GM12878 (cell line): ENCODE measurements at regions not wholly inside any gene's neighbourhood (a gene's known extent, or its start where the extent isn't known, plus 50 kb on each side); places are given as distances from the start of the nearest gene placed in this dataset.

ENCODE experiments used
- ATAC-seq: fragments of 200-7000 bp; cut with Tn5 transposase; 3 replicates; pipeline ENCODE4 v1.9.1; 2020; ENCODE audit warnings: mild to moderate bottlenecking, moderate library complexity
- BruUV-seq: library from RNA; stranded (reverse); fragments of 400-500 nt; replicated peaks from 2 replicates; lab custom pipeline; 2021; lab: Mats Ljungman, UMichigan
- CTCF ChIA-PET: fragments of 300-600 bp; sonication (Branson Sonifier 250); formaldehyde crosslinking; extraction: SDS; loops from one replicate; lab custom pipeline; 2021; ENCODE audit warnings: inconsistent platforms; lab: Yijun Ruan, JAX
- POLR2A ChIA-PET: fragments of 350-600 bp; formaldehyde crosslinking; extraction: SDS; loops from one replicate; lab custom pipeline; 2021; ENCODE audit warnings: inconsistent platforms; lab: Charles Lee
- RAD21 ChIA-PET: fragments of 300-600 bp; sonication (Branson Sonifier 250); formaldehyde crosslinking; loops from one replicate; lab custom pipeline; 2023; ENCODE audit warnings: antibody characterized with exemption; ENCODE audit not compliant: unreplicated experiment; lab: Charles Lee
- SMC1A ChIA-PET: fragments of 300-600 bp; sonication (Branson Sonifier 250); formaldehyde crosslinking; loops from one replicate; lab custom pipeline; 2023; ENCODE audit not compliant: unreplicated experiment, uncharacterized antibody; lab: Charles Lee
- DNase-seq: peaks from one replicate; pipeline ENCODE4 v3.0.0-alpha.2; 2011; ENCODE audit warnings: low read depth, low spot score
- FAIRE-seq: peaks from 3 replicates; lab custom pipeline; 2011; peaks lifted over from hg19 to GRCh38; lab: Jason Lieb, UNC
- H2AFZ ChIP-seq: 2 replicates; pipeline ENCODE4 v1.6.0; 2011; ENCODE audit warnings: low read depth, low read length, control low read depth; ENCODE audit not compliant: control insufficient read depth
- H3K27ac ChIP-seq: 2 replicates; pipeline ENCODE4 v1.5.1; 2011; ENCODE audit warnings: control low read depth; ENCODE audit not compliant: control insufficient read depth, insufficient read depth
- H3K27me3 ChIP-seq, 2 experiments: replicated peaks in 1 of 2; 2 replicates each; pipeline versions ENCODE4 v1.6.0 to v1.6.1; 2011; ENCODE audit warnings: low read length in 1 of 2; ENCODE audit not compliant: control insufficient read depth in 2 of 2, insufficient read depth in 2 of 2
- H3K36me3 ChIP-seq, 2 experiments: 2 replicates each; pipeline ENCODE4 v1.5.1; 2011; ENCODE audit warnings: low read length in 1 of 2; ENCODE audit not compliant: control insufficient read depth in 2 of 2, insufficient read depth in 2 of 2
- H3K4me1 ChIP-seq: 2 replicates; pipeline ENCODE4 v1.6.1; 2011; ENCODE audit warnings: mild to moderate bottlenecking, low read length, moderate library complexity, mixed read lengths; ENCODE audit not compliant: control insufficient read depth, insufficient read depth
- H3K4me2 ChIP-seq: 2 replicates; pipeline ENCODE4 v1.6.0; 2011; ENCODE audit warnings: control low read depth; ENCODE audit not compliant: control insufficient read depth, insufficient read depth
- H3K4me3 ChIP-seq: fragments of 200-600 bp; sonication (generic); 2 replicates; pipeline ENCODE4 v1.5.1; 2016
- H3K79me2 ChIP-seq: 2 replicates; pipeline ENCODE4 v1.6.0; 2011; ENCODE audit warnings: low read length; ENCODE audit not compliant: control insufficient read depth, insufficient read depth
- H3K9ac ChIP-seq: 2 replicates; pipeline ENCODE4 v1.8.0; 2011; ENCODE audit warnings: low read length, control low read depth, mixed read lengths; ENCODE audit not compliant: control insufficient read depth, insufficient read depth
- H3K9me3 ChIP-seq: replicated peaks from 3 replicates; pipeline ENCODE4 v1.5.1; 2011; ENCODE audit warnings: mild to moderate bottlenecking, low read length; ENCODE audit not compliant: control insufficient read depth, insufficient read depth
- H4K20me1 ChIP-seq: 2 replicates; pipeline ENCODE4 v1.6.0; 2011; ENCODE audit not compliant: control insufficient read depth, insufficient read depth
- EED ChIP-seq: sonication (generic); IDR thresholded peaks from 2 replicates; pipeline ENCODE4 v1.6.1; 2016; ENCODE audit warnings: antibody characterized with exemption, low read depth
- EP300 ChIP-seq, 2 experiments: fragments of 150-350 bp in 1 of 2; IDR thresholded peaks; 2 replicates each; pipeline ENCODE4 v1.6.1; 2011 to 2012; ENCODE audit warnings: low read depth in 2 of 2, low read length in 2 of 2, borderline replicate concordance in 1 of 2, improper control_type of control experiment in 1 of 2, inconsistent platforms in 1 of 2; ENCODE audit not compliant: control insufficient read depth in 1 of 2
- JUNB ChIP-seq: IDR thresholded peaks from 2 replicates; pipeline ENCODE4 v1.6.1; 2016; ENCODE audit warnings: antibody characterized with exemption, mild to moderate bottlenecking
- KLF5 ChIP-seq: fragments of 450-650 bp; IDR thresholded peaks from 2 replicates; pipeline ENCODE4 v1.6.1; 2014; ENCODE audit warnings: mild to moderate bottlenecking; ENCODE audit not compliant: partially characterized antibody
- MTA3 ChIP-seq: IDR thresholded peaks from 2 replicates; pipeline ENCODE4 v1.6.1; 2012; ENCODE audit warnings: low read length, inconsistent platforms, borderline replicate concordance
- MYC ChIP-seq: IDR thresholded peaks from 2 replicates; pipeline ENCODE4 v1.6.1; 2011; ENCODE audit warnings: mild to moderate bottlenecking, low read length, moderate library complexity, inconsistent platforms; ENCODE audit not compliant: insufficient read depth, insufficient replicate concordance, insufficient read length, severe bottlenecking
- NFIC ChIP-seq: IDR thresholded peaks from 2 replicates; pipeline ENCODE4 v1.6.1; 2012; ENCODE audit warnings: low read depth, mild to moderate bottlenecking, inconsistent platforms, low read length, moderate library complexity
- NFYB ChIP-seq: IDR thresholded peaks from 2 replicates; pipeline ENCODE4 v1.6.1; 2011; ENCODE audit warnings: low read depth, mild to moderate bottlenecking, low read length, improper control_type of control experiment, moderate library complexity; ENCODE audit not compliant: insufficient read depth
- PAX8 ChIP-seq: fragments of 450-650 bp; IDR thresholded peaks from 2 replicates; pipeline ENCODE4 v1.6.1; 2017; ENCODE audit warnings: mild to moderate bottlenecking, moderate library complexity
- PML ChIP-seq: IDR thresholded peaks from 2 replicates; pipeline ENCODE4 v1.6.1; 2012; ENCODE audit warnings: low read length, inconsistent platforms
- POLR2AphosphoS5 ChIP-seq: IDR thresholded peaks from 2 replicates; pipeline ENCODE4 v1.6.1; 2011; ENCODE audit warnings: mild to moderate bottlenecking, low read length, inconsistent platforms
- SIX5 ChIP-seq: IDR thresholded peaks from 2 replicates; pipeline ENCODE4 v1.6.1; 2011; ENCODE audit warnings: mild to moderate bottlenecking, low read depth, low read length, moderate library complexity; ENCODE audit not compliant: severe bottlenecking
- SMARCA5 ChIP-seq: fragments of 450-650 bp; IDR thresholded peaks from 2 replicates; pipeline ENCODE4 v1.6.1; 2017; ENCODE audit warnings: mild to moderate bottlenecking
- SRF ChIP-seq, 2 experiments: IDR thresholded peaks; 2 replicates each; pipeline ENCODE4 v1.6.1; 2011; ENCODE audit warnings: low read depth in 2 of 2, low read length in 2 of 2, mild to moderate bottlenecking in 1 of 2, moderate library complexity in 1 of 2
- TCF3 ChIP-seq: IDR thresholded peaks from 2 replicates; pipeline ENCODE4 v1.6.1; 2012; ENCODE audit warnings: low read depth, mild to moderate bottlenecking, low read length, borderline replicate concordance; ENCODE audit not compliant: insufficient read depth
- USF2 ChIP-seq: IDR thresholded peaks from 2 replicates; pipeline ENCODE4 v1.6.1; 2011; ENCODE audit warnings: low read depth, low read length, improper control_type of control experiment, borderline replicate concordance
- YY1 ChIP-seq: IDR thresholded peaks from 2 replicates; pipeline ENCODE4 v1.6.1; 2011; ENCODE audit warnings: low read depth, mild to moderate bottlenecking, low read length
- ZBTB11 ChIP-seq: fragments of 450-650 bp; formaldehyde crosslinking; IDR thresholded peaks from 2 replicates; pipeline ENCODE4 v1.5.0; 2022; ENCODE audit warnings: mild to moderate bottlenecking, missing genetic modification characterization
- ZNF24 ChIP-seq: fragments of 450-650 bp; IDR thresholded peaks from 2 replicates; pipeline ENCODE4 v1.6.1; 2017; ENCODE audit warnings: antibody characterized with exemption, mild to moderate bottlenecking
- ZSCAN29 ChIP-seq: fragments of 450-650 bp; IDR thresholded peaks from 2 replicates; pipeline ENCODE4 v1.6.1; 2017; ENCODE audit warnings: mild to moderate bottlenecking, moderate library complexity
- WGBS: methylation state at CpG from one replicate; pipeline ENCODE4 v1.1.6; 2016; ENCODE audit warnings: low lambda C conversion rate; ENCODE audit not compliant: insufficient replicate concordance, insufficient coverage; ENCODE audit errors: missing lambda C conversion rate; 5-methylcytosine and 5-hydroxymethylcytosine counted together
- in situ Hi-C: fragments of 300-500 bp; cut with MboI; formaldehyde crosslinking; loops from 9 replicates; pipeline ENCODE4 v1.14.3; 2018; ENCODE audit warnings: mixed read lengths
- intact Hi-C: fragments of 100-400 bp; cut with micrococcal nuclease; formaldehyde crosslinking; loops from one replicate; pipeline ENCODE4 v1.14.2; 2022; ENCODE audit not compliant: unreplicated experiment

GRCh38 chr3:170653801-170654200 lies 67.9 kb upstream of the SLC7A14 start:
- intact Hi-C loops = no loop called here
- ATAC-seq = no peak
- H3K9me3 ChIP-seq = no peaks in the 10 kb centered on the region
- ChIA-PET SMC1A (no interaction called here), POLR2A (no interaction called here), RAD21 (no interaction called here), CTCF (no interaction called here)
- no peak overlapping the region for H3K4me3 ChIP-seq
- no peak overlapping the region for H3K9ac ChIP-seq
- H2AFZ ChIP-seq = no peak overlapping the region
- no TSS peak for BruUV-seq
- peaks cover 3 to 6% of the 10 kb centered on the region in 2 experiments for H3K27me3 ChIP-seq
- H3K4me1 ChIP-seq = no peaks in the 10 kb centered on the region
- no peak for FAIRE-seq
- TF ChIP-seq SMARCA5 = no peak
- TF ChIP-seq NFIC = no peak
- no peak for TF ChIP-seq PAX8
- TF ChIP-seq NFYB = no peak
- TF ChIP-seq EED = no peak
- TF ChIP-seq ZSCAN29 = no peak
- TF ChIP-seq KLF5 = no peak
- TF ChIP-seq TCF3 = no peak
- TF ChIP-seq MTA3 = no peak
- no peak for TF ChIP-seq SRF (IDR thresholded peaks at IDR 0.05; ENCODE audit: low read depth in 2 of 2, low read length in 2 of 2)
- TF ChIP-seq POLR2AphosphoS5 = no peak
- TF ChIP-seq YY1 = no peak
- no peak for TF ChIP-seq PML
- TF ChIP-seq EP300 (IDR thresholded peaks at IDR 0.05; ENCODE audit: borderline replicate concordance in 1 of 2, control insufficient read depth in 1 of 2, low read depth in 2 of 2, low read length in 2 of 2) = no peak
- TF ChIP-seq USF2 = no peak
- TF ChIP-seq SIX5 = no peak
- no peak for TF ChIP-seq ZNF24
- TF ChIP-seq JUNB = no peak
- TF ChIP-seq MYC = no peak
- TF ChIP-seq ZBTB11 = no peak
- H3K79me2 ChIP-seq = no peaks in the 10 kb centered on the region
- H3K4me2 ChIP-seq = no peak overlapping the region
- no peak for DNase-seq
- H3K27ac ChIP-seq = no peak overlapping the region
- no peaks in the 10 kb centered on the region for H4K20me1 ChIP-seq
- in situ Hi-C loops = no loop called here
- no peaks in the 10 kb centered on the region for H3K36me3 ChIP-seq
- WGBS = 72% methylated on average over 21 of the region's 21 CpGs
